ENCODE measurements at regions not wholly inside any gene's neighbourhood (a gene's known extent, or its start where the extent isn't known, plus 50 kb on each side); places are given as distances from the start of the nearest gene placed in this dataset.

GRCh38 chr3:148226246-148226645 is 471.5 kb upstream of the AGTR1 start:
- no peak overlapping the region for H3K4me3 ChIP-seq (ENCODE audit: low read length)
- no peak for TF ChIP-seq CTCF (conservative IDR thresholded peaks at IDR 0.05; ENCODE audit: low read depth, low read length)
- DNase-seq (ENCODE audit: low read depth), result no peak

DNA sequence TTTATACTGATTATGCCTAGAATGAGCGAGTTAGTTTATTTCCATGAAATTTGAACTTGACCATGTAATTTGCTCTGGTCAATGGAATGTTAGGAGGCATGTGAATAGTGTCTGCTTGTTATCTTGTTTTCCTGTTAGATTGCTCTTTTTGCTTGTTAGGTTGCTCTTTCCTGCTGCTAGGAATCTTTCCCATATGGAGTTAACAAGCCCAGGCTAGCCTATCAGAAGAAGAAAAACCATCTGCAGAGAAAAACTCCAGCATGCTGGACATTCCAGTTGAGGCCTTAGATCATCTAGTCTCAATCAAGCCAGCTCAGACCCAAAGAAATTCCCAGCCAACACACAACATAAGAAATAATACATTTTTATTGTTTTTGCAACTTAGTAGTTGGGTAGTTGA is 470.2 kb upstream of the AGTR1 start:
- no peak overlapping the region for H3K4me3 ChIP-seq (ENCODE audit: low read length)
- no peak for TF ChIP-seq CTCF (conservative IDR thresholded peaks at IDR 0.05; ENCODE audit: low read depth, low read length)
- DNase-seq (ENCODE audit: low read depth), result no peak

DNA sequence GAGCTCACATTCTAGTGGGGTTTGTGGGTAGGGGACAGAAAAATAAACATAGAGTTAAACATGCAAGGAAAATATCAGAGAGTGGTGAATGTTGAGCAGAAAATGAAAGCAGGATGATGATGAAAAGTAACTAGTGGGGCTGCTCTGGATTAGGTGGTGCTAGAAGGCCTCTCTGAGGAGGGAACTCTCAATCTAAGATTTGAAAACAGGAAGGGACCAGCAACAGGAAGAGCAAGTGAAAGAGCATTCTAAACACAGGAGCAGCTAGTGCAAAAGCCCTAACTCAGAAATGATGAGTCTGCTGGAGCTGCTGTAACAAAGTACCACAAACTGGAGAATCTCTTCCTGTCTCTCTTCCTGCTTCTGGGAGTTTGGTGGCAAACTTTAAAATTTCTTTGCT is 468.6 kb upstream of the AGTR1 start:
- H3K4me3 ChIP-seq (ENCODE audit: low read length), result no peak overlapping the region
- DNase-seq (ENCODE audit: low read depth), result no peak
- no peak for TF ChIP-seq CTCF (conservative IDR thresholded peaks at IDR 0.05; ENCODE audit: low read depth, low read length)

- no peak for DNase-seq (ENCODE audit: low read depth)
- H3K4me3 ChIP-seq (ENCODE audit: low read length), result no peak overlapping the region
- TF ChIP-seq CTCF (conservative IDR thresholded peaks at IDR 0.05; ENCODE audit: low read depth, low read length), result no peak
Measured at GRCh38 chr3:148230473-148230872, 467.2 kb upstream of the AGTR1 start.

DNA sequence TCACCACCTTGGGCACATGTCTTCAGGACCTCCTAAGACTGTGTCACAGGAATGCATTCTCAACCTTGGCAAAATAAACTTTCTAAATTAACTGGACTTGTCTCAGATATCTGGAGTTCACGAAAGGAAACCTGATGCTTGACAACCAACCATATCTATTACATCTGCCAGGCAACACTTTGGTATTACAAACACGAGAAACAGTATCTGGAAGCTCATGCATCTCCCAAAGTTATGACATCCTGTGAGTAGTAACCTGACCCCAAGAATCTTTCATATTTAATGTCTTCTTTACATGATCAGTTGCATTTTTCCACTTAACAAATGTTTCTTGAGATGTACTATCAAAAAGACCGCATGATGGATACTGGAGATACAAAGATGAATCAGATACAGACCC is 465.3 kb upstream of the AGTR1 start:
- DNase-seq (ENCODE audit: low read depth), result no peak
- H3K4me3 ChIP-seq (ENCODE audit: low read length), result no peak overlapping the region
- no peak for TF ChIP-seq CTCF (conservative IDR thresholded peaks at IDR 0.05; ENCODE audit: low read depth, low read length)

- no peak for TF ChIP-seq CTCF (conservative IDR thresholded peaks at IDR 0.05; ENCODE audit: low read depth, low read length)
- DNase-seq (ENCODE audit: low read depth), result no peak
- H3K4me3 ChIP-seq (ENCODE audit: low read length), result no peak overlapping the region
Measured at GRCh38 chr3:148233403-148233802, 464.3 kb upstream of the AGTR1 start.

- DNase-seq (ENCODE audit: low read depth), result no peak
- H3K4me3 ChIP-seq (ENCODE audit: low read length), result no peak overlapping the region
- no peak for TF ChIP-seq CTCF (conservative IDR thresholded peaks at IDR 0.05; ENCODE audit: low read depth, low read length)
Measured at GRCh38 chr3:148234536-148234935, 463.2 kb upstream of the AGTR1 start.
